Hematopoietic multipotent progenitor cell treated with erythropoietin and hydrocortisone succinate and interleukin-3 and kit ligand, for 17 days (in vitro differentiated cells): ENCODE measurements at regions not wholly inside any gene's neighbourhood (a gene's known extent, or its start where the extent isn't known, plus 50 kb on each side); places are given as distances from the start of the nearest gene placed in this dataset.
"Not testable (repeated sequence)": the region's sequence is repeated elsewhere in the genome, so short reads cannot be mapped to it uniquely, and the experiment has no call there.

ENCODE experiments used
- DNase-seq: peaks from one replicate; pipeline ENCODE4 v3.0.0-alpha.2; 2015; ENCODE audit warnings: low spot score

GRCh38 chr9:85077146-85077545 is 407.6 kb downstream of the NTRK2 start:
- DNase-seq, result not testable (repeated sequence)
